Heart left ventricle (tissue), 13 donors: ENCODE measurements at regions not wholly inside any gene's neighbourhood (a gene's known extent, or its start where the extent isn't known, plus 50 kb on each side); places are given as distances from the start of the nearest gene placed in this dataset.

Source experiments
- POLR2A ChIP-seq, 2 donors: fragments of 450-650 bp; IDR thresholded peaks; one replicate each; pipeline ENCODE4 v1.6.1; 2017; ENCODE audit warnings: antibody characterized with exemption in 2 of 2, mild to moderate bottlenecking in 2 of 2, moderate library complexity in 2 of 2
- TF ChIP-seq, protein P1 (sequence below), 12 donors: fragments of 200-600 bp; sonication (generic) in 4 of 12; IDR thresholded peaks; one replicate each; pipeline versions ENCODE4 v1.5.0 to v1.8.0; 2018 to 2022; ENCODE audit warnings: antibody characterized with exemption in 12 of 12, mild to moderate bottlenecking in 5 of 12
- donor health status: ischemic (EF 13 %, LVEDD 7.1; RV severe dilation, severe dysfunction).
- donor health status: DM: no; HTN: yes; CAD: no.
- donor health status: DM: no; HTN: no; CAD: no.
- donor health status: ischemic (EF 25% LVEDD 6.9; RV normal size, moderate dysfunction).
- donor health status: ischemic (EF 25% LVEDD 5.7; RV mildly dilated, moderate dysfunction).
- donor health status: ischemic (EF 35%, LVEDD 5.7; RV mildly dilated, moderate dysfunction).
- donor health status: nonischemic (EF 11% LVEDD 7.7; RV severe dilation, severe dysfunction).
- donor health status: DM: yes; HTN: yes; CAD: no.
- donor health status: PGD.
- donor health status: ischemic (EF 29% LVEDD 5.4; RV normal size, mild dysfunction).
- donor health status: nonischemic (EF 23%, LVEDD 6.1; RV moderate dilation, normal function).

DNA sequence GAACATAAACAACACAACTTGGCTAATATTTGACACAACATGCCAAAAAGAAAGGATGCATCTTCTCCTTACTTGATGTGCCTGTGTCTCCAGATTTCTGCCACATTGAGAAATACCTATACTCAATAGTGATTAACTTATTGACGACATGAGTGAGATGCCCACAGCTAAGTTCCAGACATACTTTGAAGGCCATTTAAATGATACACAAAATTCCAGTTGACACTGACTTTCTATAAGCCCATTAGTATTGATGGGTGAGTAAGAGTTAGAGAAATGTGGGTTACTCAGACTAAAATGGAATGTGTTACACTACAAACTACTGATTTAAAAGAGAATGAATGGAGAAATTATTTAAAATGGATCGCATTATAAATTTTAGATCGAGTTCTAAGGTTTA is 838.2 kb upstream of the MGAT4C start:
- TF ChIP-seq, protein P1, sequence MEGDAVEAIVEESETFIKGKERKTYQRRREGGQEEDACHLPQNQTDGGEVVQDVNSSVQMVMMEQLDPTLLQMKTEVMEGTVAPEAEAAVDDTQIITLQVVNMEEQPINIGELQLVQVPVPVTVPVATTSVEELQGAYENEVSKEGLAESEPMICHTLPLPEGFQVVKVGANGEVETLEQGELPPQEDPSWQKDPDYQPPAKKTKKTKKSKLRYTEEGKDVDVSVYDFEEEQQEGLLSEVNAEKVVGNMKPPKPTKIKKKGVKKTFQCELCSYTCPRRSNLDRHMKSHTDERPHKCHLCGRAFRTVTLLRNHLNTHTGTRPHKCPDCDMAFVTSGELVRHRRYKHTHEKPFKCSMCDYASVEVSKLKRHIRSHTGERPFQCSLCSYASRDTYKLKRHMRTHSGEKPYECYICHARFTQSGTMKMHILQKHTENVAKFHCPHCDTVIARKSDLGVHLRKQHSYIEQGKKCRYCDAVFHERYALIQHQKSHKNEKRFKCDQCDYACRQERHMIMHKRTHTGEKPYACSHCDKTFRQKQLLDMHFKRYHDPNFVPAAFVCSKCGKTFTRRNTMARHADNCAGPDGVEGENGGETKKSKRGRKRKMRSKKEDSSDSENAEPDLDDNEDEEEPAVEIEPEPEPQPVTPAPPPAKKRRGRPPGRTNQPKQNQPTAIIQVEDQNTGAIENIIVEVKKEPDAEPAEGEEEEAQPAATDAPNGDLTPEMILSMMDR (IDR thresholded peaks at IDR 0.05) = no peak
- TF ChIP-seq POLR2A (IDR thresholded peaks at IDR 0.05) = no peak
